HG03439 (cell line): ENCODE measurements at regions not wholly inside any gene's neighbourhood (a gene's known extent, or its start where the extent isn't known, plus 50 kb on each side); places are given as distances from the start of the nearest gene placed in this dataset.
"Not testable (repeated sequence)": the region's sequence is repeated elsewhere in the genome, so short reads cannot be mapped to it uniquely, and the experiment has no call there.

Experiments
- ATAC-seq: cut with Tn5 transposase; IDR thresholded peaks from one replicate; pipeline ENCODE4 v1.9.1; 2021; ENCODE audit warnings: mild to moderate bottlenecking, moderate library complexity; ENCODE audit not compliant: unreplicated experiment

DNA sequence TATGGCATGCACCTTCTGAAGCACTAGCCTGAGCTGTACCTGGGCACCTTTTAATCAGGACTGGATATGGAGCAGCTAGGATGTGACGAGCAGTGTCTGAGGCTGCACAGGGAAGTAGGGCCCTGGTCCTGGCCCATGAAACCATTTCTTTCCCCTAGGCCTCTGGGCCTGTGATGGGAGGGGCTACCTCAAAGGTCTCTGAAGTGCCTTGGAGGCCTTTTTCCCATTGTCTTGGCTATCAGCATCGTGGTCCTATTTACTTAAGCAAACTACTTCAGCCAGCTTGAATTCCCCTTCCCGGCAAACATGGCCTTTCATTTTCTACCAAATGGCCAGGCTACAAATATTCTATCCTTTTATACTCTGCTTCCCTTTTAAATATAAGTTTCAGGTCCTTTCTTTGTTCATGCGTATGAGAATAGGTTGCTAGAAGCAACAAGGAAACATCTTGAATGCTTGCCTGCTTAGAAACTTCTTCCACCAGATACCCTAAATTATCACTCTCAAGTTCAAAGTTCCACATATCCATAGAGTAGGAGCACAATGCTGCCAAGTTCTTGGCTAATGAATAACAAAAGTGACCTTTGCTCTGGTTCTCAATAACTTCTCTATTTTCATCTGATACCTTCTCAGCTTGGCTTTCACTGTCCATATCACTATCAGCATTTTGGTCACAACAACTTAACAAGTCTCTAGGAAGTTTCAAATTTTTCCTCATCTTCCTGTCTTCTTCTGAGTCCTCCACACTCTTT lies 673.1 kb downstream of the HTR1B start:
- no peak for ATAC-seq

DNA sequence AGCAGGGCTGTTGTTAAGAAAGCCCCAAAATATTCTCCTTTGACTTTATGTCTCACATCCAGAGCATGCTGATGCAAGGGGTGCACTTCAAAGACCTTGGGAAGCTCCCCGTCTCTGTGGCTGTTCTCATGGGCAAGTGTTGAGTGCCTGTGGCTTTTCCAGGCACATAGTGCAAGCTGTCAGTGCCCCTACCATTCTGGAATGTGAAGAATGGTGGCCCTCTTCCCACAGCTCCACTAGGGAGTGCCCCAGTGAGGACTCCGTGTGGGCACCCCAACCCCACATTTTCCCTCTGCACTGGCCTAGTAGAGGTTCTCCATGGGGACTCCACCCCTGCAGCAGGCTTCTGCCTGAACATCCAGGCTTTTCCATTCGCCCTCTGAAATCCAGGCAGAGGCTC lies 673.7 kb downstream of the HTR1B start:
- ATAC-seq, result no peak

DNA sequence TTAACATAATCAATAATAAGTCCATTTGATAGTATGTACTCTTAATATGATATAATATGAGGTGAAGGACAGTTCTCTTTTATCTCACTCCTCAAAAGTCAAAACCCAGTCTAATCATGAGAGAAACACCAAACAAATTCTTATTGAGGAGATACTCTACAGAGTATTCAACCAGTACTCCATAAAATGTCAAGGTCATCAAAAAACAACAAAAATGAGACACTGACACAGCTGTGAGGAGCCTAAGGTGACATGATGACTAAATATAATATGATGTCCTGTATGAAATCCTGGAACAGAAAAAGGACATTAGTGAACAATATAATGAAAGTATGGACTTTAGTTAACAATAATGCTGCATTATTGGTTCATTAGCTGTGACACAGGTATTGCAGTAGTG lies 675.1 kb downstream of the HTR1B start:
- no peak for ATAC-seq

DNA sequence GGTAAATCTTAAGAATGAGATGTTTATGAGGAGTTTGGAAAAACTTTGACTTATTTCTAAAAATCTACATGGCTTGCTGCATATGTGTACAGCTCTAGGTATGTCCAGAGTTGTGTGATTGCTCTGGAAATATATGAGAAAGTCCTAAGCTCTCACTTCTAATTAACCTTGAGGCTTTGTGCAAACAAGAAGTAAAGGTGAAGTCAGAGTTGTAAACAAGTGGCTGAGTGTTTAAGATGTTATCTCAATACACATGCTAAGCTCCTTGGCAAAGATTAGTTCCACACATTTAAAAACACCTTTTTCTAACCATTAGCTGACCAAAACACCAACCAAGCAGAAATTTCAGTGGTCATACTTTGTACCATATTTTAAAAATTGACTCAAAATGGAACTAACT lies 684.2 kb downstream of the HTR1B start:
- ATAC-seq, result no peak

DNA sequence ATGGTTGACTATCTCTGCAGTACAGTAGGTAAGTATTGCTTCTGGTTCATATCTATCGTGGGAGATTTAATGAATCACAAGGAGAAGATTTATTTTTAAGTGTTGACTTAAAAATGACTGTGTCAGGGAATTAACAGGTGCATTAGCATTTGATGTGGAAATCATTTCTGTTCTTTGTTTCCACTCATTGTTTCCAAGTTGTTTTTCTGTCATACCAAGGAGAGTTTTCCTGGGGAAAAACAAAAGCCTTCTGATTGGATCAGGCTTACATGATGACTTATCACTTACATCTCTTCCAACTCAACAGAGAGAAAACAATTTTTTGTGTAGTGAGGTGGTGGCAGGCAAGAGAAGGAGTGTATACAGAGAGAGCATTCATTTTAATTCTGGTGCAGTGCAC lies 686.4 kb downstream of the HTR1B start:
- ATAC-seq, result no peak

DNA sequence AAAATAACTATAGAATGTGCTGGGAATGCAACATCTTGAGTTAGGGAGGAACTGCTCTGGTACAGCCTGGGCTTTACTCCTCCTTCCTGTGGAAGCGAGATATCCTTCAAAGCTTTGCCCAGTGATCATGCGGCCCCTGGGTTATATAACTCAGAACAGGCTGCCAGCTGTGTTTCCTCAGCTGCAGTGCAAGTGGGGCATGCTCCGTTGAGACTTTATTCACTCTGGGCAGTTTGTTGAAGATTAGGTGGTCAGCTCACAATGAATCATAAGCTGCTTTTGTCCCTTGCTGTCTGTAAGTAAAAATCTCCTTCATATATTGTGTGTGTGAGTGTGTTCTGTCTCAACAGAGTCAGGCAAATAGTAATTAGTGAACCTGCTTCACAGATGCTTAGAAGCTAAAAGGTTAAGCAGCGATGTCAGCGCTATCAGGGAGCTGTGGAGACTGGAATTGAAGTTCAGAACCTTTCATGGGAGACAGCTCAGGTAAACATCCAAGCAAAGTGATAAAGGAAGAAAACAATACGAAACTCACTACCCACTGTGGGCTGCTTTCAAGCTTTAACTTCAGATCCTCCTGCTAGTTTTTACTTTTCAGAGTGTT lies 688.4 kb downstream of the HTR1B start:
- ATAC-seq, result no peak

DNA sequence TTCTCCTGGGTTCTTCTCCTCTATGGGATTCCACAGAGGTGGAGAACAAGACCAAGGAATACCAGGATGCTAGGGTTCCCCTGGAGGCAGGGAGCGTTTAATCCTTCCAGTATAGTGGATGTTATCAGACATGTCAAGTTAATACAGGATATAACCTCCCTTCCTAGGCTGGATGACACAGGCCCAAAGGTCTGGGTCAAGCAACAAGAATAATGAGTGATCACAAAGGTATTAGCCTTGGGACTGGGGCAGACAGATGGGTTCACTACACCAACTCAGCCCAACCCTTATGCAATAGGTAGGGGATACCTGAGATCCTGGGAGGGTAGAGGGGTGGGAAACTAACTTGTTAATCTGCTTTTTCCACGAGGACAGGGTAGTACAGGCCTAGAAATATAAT lies 690.3 kb downstream of the HTR1B start:
- ATAC-seq, result no peak

DNA sequence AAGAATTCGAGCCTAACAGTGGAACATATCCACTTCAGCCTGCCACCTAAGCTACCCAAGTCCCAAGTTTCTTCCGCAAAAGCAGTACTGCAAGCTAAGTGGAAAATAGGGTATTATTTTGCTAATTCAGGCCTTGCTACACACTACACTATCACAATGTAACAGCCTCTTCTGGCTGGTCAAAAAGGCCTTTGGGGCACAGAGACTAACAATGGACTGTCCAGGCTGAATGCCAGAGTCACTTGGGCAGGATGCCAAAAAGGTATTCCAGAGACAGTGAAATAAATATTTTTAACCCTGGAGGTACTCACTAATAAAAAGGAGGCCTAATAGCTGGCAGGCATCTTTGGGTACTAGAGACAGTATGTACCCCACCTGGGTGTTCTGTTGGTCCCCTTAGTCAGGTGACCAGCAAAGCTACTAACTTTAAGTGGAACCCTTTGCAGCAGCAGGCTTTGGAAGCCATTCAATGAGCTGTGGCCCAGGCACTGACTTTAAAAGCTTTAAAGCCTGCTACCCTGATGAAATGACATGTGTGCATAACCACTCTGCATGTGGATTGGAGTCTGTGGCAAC lies 692.1 kb downstream of the HTR1B start:
- no peak for ATAC-seq

DNA sequence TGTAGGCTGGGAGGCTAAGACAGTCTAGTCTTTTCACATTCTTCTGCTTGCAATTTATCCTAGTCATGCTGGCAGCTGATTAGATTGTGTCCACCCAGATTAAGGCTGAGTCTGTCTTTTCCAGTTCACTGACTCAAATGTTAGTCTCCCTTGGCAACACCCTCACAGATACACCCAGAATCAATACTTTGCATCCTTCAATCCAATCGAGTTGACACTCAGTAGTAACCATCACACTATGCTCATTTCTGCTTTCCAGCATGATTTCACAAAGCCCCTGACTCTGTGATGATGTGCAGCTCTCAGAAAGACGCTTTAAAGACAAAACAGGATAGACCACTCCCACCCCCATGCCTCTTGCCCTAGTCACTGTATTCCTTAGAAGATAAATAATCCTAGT lies 693.0 kb downstream of the HTR1B start:
- ATAC-seq, result no peak

DNA sequence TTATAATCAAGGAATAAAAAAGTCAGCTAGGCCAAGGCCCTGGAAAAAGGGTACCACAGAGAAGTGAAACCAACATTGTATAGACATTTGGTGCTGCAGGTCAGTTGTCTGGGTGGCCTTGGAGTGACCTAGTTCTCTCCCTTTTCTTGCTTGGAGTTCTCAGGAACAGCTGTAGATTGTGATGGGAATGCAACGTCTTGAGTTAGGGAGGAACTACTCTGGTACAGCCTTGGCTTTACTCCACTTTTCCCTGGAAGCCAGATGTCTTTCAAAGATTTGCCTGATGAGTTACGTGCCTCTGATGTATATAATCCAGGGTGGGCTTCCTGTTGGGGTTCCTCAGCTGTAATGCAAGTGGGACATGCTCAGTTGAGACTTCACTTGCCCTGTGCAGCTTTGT lies 694.7 kb downstream of the HTR1B start:
- ATAC-seq, result no peak

DNA sequence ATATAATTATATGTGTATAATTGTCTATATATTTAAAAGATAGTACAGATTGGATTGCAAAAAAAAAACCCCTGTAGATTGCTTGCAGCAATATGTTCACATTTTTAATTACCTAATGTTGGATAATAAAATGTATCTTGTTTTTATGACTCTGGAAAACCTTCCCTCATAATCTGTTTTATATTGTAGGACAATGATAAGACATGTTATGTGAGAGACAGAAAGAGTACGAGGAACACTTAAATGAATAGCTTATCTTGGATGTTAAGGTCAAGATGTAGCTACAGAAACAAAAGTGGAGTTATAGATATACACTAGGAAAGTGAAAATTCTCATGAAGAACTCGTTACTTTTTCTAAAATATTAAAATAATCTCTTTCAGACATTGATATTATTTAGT lies 691.6 kb upstream of the IMPG1 start:
- ATAC-seq, result no peak

DNA sequence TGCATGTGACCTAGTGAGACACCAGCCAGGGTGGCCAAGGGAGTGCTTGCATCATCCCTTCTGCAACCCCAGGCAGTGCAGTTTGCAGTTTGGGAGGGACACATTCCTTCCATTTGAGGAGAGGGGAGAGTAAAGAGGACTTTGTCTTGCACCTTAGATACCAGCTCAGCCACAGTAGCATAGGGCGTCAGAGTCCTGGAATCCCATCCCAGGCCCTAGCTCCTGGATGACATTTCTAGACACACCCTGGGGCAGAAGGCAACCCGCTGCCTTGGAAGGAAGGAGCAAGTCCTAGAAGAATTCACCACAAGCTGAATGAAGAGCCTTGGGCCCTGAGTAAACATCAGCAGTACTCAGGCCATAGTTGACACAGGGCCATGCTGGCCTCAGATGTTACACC lies 680.4 kb upstream of the IMPG1 start:
- no peak for ATAC-seq

DNA sequence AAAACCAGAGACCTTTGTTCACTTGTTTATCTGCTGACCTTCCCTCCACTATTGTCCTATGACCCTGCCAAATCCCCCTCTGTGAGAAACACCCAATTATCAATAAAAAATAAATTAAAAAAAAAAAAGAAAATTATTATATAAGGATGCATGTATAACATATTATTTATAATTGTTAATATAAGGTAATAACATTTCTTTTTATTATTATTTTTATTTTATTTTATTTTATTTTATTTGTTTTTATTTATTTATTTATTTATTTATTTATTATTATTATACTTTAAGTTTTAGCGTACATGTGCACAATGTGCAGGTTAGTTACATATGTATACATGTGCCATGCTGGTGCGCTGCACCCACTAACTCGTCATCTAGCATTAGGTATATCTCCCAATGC lies 672.9 kb upstream of the IMPG1 start:
- ATAC-seq, result not testable (repeated sequence)

DNA sequence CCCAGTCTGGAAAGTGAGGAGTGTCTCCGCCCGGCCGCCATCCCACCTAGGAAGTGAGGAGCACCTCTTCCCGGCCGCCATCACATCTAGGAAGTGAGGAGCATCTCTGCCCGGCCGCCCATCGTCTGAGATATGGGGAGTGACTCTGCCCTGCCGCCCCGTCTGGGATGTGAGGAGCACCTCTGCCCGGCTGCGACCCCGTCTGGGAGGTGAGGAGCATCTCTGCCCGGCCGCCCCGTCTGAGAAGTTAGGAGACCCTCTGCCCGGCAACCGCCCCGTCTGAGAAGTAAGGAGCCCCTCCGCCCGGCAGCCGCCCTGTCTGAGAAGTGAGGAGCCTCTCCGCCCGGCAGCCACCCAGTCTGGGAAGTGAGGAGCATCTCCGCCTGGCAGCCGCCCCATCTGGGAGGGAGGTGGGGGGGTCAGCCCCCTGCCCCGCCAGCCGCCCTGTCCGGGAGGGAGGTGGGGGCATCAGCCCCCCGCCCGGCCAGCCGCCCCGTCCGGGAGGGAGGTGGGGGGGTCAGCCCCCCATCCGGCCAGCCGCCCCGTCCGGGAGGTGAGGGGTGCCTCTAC lies 671.8 kb upstream of the IMPG1 start:
- not testable (repeated sequence) for ATAC-seq

DNA sequence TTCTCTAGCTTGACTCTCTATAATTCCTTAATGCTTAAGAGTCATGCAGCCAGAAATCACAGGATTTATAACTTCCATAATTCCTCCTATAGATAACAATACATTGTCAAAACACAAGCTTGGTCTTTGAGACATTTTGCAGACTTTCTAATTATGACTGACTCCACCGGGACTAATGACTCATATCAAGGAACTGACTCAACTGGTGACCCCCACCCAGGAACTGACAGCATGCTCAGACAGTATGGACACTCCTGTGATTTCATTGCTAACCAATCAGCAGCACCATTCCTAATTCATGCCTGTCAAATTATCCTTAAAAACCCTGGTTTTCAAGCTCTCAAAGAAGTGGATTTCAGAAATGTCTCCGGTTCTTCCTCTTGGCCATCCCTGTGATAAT lies 670.5 kb upstream of the IMPG1 start:
- no peak for ATAC-seq

DNA sequence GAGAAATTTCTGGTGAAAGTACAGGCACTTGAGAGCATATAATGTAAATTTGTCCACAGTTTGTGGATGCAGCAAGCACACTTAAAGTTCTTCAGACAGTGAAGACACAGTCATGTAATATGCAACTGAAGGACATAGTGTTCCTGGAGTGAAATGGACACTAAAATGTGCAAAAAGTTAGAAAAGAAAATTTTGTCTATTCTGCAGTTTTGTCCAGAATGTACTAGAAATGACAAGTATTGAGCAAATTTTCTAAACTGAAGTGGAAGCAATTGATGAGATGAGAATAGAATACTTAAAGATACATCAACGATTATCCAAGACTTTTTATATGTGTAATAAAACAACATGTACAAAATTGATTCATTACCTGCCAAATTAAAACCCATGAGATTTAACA lies 647.0 kb upstream of the IMPG1 start:
- ATAC-seq, result no peak

DNA sequence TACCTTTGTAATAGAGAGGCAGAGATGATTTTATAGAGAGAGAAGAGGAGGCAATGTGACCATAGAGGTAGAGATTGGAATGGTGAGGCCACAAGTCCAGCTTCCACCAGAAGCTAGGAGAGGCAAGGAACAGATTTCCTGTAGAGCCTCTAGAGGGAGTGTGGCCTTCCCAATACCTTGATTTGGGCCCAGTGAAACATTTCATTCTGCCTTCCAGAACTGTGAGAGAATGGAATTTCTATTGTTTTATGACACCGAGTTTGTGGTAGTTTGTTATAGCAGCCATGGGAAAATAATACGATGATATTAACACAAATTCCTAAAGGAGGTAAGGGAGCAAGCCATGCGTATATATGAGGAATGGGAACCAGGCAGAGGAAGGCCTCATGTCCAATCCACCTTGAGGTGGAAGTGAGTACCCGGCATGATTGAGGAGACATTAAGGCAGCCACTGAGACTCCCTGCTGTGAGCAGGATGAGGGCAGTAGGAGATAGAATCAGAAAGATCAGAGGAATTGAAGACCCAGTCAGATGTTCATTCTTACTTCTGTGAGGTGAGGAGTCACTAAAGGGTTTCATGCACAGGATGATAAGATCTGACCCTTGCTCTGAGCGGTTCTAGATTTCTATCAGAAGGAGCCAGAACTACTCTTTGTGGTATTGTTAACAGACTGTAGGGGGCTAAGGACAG lies 636.3 kb upstream of the IMPG1 start:
- no peak for ATAC-seq

DNA sequence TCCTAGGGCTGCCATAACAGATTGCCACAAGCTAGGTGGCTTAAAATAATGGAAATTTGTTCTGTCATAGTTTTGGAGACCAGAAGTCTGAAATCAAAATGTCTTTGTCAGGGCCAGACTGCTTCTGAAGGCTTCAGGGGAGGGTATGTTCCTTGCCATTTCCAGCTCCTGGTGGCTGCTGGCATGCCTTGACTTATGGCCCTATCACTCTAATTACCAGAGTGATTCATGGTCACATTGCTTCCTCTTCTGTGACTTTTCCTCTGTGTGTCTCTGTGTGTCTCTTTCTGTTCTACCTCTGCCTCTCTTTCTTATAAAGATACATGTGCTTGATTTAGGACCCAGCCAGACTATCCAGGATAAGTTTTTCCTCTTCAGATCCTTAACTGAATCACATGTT lies 635.2 kb upstream of the IMPG1 start:
- ATAC-seq, result no peak

DNA sequence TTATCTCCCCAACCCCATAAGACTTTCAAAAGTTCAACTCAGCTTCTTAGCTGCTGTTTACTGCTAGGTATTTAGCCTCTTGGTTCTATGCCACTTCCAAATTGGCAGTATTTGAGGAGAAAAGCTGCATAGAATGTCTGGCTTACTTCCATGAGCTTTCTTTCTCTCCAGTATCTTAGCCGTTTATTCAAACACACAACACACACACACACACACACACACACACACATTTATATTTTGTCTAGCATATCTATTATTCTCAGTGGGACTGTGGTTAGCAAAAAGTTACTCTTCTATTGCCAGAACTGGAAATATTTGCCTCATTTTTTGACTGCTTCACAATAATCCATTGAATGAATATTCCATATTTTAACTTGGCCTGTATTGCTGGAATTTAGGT lies 634.2 kb upstream of the IMPG1 start:
- no peak for ATAC-seq

DNA sequence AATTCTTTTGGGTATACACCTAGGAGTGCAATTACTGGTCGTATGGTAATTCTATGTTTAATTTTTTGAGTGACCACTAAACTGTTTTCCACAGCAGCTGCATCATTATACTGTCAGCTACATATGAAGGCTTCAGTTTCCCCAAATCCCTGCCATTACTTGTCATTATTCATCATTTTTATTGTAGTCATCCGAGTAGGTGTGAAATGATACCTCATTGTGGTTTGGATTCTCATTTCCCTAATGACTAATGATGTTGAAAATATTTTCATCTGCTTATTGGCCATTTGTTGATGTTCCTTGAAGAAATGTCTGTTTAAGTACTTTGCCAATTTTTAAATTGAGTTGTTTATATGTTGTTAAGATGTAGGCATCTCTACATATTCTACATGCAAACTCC lies 633.6 kb upstream of the IMPG1 start:
- no peak for ATAC-seq

DNA sequence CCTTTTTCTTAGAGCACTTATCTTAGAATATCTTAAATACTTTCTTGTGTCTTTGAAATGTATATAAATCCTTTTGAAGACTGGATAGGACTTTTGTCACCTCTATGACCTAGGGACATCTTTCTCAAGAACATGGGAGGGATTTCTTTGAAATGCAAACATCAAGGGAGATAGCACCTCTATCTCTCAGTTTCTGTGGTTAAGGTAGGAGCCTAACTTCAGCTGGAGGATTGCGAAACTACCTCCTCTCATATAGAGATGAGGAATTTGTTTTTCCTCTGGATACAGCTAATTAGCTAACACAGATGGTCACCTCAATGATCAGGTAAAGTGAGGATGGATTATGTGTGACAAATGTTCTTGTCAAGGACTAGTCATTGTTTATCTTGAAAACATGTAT lies 631.3 kb upstream of the IMPG1 start:
- no peak for ATAC-seq

DNA sequence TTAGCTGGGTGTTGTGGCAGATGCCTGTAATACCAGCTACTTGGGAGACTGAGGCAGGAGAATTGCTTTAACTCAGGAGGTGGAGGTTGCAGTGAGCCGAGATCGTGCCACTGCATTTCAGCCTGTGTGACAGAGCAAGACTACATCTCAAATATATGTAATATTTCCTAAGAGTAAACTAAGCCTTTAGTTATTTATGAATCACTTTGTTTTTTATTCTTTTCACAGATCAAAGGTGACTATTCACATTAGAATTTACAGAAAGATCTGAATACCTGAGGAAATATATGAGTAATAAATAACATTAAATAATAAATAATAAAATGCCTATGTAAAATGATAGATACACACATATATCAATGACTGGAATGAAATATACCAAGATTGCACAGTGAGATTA lies 630.8 kb upstream of the IMPG1 start:
- ATAC-seq, result no peak
